ENCODE measurements at regions not wholly inside any gene's neighbourhood (a gene's known extent, or its start where the extent isn't known, plus 50 kb on each side); places are given as distances from the start of the nearest gene placed in this dataset.

GRCh38 chr6:27667657-27668441 lies 194.9 kb upstream of the ZNF184 start:
- no peak for TF ChIP-seq CTCF (conservative IDR thresholded peaks at IDR 0.05; ENCODE audit: low read depth, low read length)
- no peak for TF ChIP-seq EZH2 (IDR thresholded peaks at IDR 0.05; ENCODE audit: low read length, unreplicated experiment)
- TF ChIP-seq EZH2phosphoT487 (IDR thresholded peaks at IDR 0.05; ENCODE audit: borderline replicate concordance, low read length): no peak

Measured in PC-3 (cell line).